OCI-LY1 (cell line): ENCODE measurements at regions not wholly inside any gene's neighbourhood (a gene's known extent, or its start where the extent isn't known, plus 50 kb on each side); places are given as distances from the start of the nearest gene placed in this dataset.

Source experiments
- CTCF ChIP-seq: fragments of 200-600 bp; sonication (generic), shearing (Covaris generic); IDR thresholded peaks from 2 replicates; pipeline ENCODE4 v1.5.1; 2017; ENCODE audit warnings: mild to moderate bottlenecking, antibody characterized with exemption, low read length, moderate library complexity, mixed read lengths
- EZH2 ChIP-seq: fragments of 200-600 bp; sonication (generic), shearing (Covaris generic); IDR thresholded peaks from 2 replicates; pipeline ENCODE4 v1.8.0; 2017; ENCODE audit warnings: borderline replicate concordance, mixed run types, mild to moderate bottlenecking, antibody characterized with exemption, low read length, moderate library complexity, mixed read lengths

- no peak for TF ChIP-seq CTCF
- TF ChIP-seq EZH2, result no peak
Observed at GRCh38 chr14:54316652-54317051, 80.2 kb upstream of the CDKN3 start.
